ENCODE measurements at regions not wholly inside any gene's neighbourhood (a gene's known extent, or its start where the extent isn't known, plus 50 kb on each side); places are given as distances from the start of the nearest gene placed in this dataset.

- TF ChIP-seq YY1 (IDR thresholded peaks at IDR 0.05; ENCODE audit: low read depth) (no peak), EP300 (IDR thresholded peaks at IDR 0.05; ENCODE audit: borderline replicate concordance) (no peak), CREB1 (IDR thresholded peaks at IDR 0.05; ENCODE audit: low read depth) (no peak), TEAD4 (IDR thresholded peaks at IDR 0.05) (no peak), TCF12 (IDR thresholded peaks at IDR 0.05; ENCODE audit: low read depth) (no peak), CEBPB (IDR thresholded peaks at IDR 0.05) (no peak)
Measured at GRCh38 chrX:42378857-42379256, 399.1 kb downstream of the PPP1R2C start.

Data from Ishikawa (cell line).